Endothelial cell of umbilical vein (primary cell): ENCODE measurements at regions not wholly inside any gene's neighbourhood (a gene's known extent, or its start where the extent isn't known, plus 50 kb on each side); places are given as distances from the start of the nearest gene placed in this dataset.
"Not testable (repeated sequence)": the region's sequence is repeated elsewhere in the genome, so short reads cannot be mapped to it uniquely, and the experiment has no call there.

Experiments used
- BruUV-seq: library from RNA; stranded (reverse); fragments of 400-500 nt; replicated peaks from 2 replicates; lab custom pipeline; 2021; lab: Mats Ljungman, UMichigan
- CTCF ChIA-PET: fragments of 300-600, 350-600 bp; sonication (Branson Sonifier 250); formaldehyde crosslinking; loops from one replicate; lab custom pipeline; 2021; ENCODE audit warnings: antibody characterized with exemption, inconsistent platforms; lab: Charles Lee
- POLR2A ChIA-PET: fragments of 300-600, 350-600 bp; sonication (Branson Sonifier 250); formaldehyde crosslinking; loops from one replicate; lab custom pipeline; 2021; ENCODE audit warnings: antibody characterized with exemption, inconsistent platforms; lab: Charles Lee
- DNase-seq: peaks from one replicate; pipeline ENCODE4 v3.0.0-alpha.2; 2011; ENCODE audit warnings: low read depth, low spot score
- FAIRE-seq: peaks from 2 replicates; lab custom pipeline; 2011; peaks lifted over from hg19 to GRCh38; lab: Jason Lieb, UNC
- H2AFZ ChIP-seq: 2 replicates; pipeline ENCODE4 v1.6.0; 2012; ENCODE audit warnings: low read depth, low read length, control low read depth, inconsistent platforms
- H3K27ac ChIP-seq: 2 replicates; pipeline ENCODE4 v1.5.1; 2011; ENCODE audit warnings: low read depth, mild to moderate bottlenecking, control low read depth, low read length, moderate library complexity; ENCODE audit not compliant: insufficient read depth
- H3K27me3 ChIP-seq, 2 experiments: 2 replicates each; pipeline versions ENCODE4 v1.6.0 to v1.6.1; 2011; ENCODE audit warnings: low read length in 2 of 2, mixed read lengths in 1 of 2; ENCODE audit not compliant: control insufficient read depth in 2 of 2, insufficient read depth in 2 of 2
- H3K36me3 ChIP-seq, 2 experiments: 2 replicates in 1 of 2; 3 replicates in 1 of 2; pipeline ENCODE4 v1.5.1; 2011; ENCODE audit warnings: low read length in 2 of 2, mild to moderate bottlenecking in 1 of 2, moderate library complexity in 1 of 2; ENCODE audit not compliant: control insufficient read depth in 2 of 2, insufficient read depth in 2 of 2; ENCODE audit errors: extremely low read depth in 1 of 2
- H3K4me1 ChIP-seq: 3 replicates; pipeline ENCODE4 v1.5.1; 2011; ENCODE audit warnings: mild to moderate bottlenecking, low read length; ENCODE audit not compliant: control insufficient read depth, insufficient read depth; ENCODE audit errors: extremely low read depth
- H3K4me2 ChIP-seq: 2 replicates; pipeline ENCODE4 v1.6.1; 2011; ENCODE audit warnings: low read length, control low read depth, mixed read lengths; ENCODE audit not compliant: insufficient read depth
- H3K4me3 ChIP-seq, 3 experiments: fragments of 200-600 bp in 1 of 3; sonication (generic), shearing (Covaris generic) in 1 of 3; replicated peaks in 1 of 3; 2 replicates each; pipeline ENCODE4 v1.5.1; 2011 to 2016; ENCODE audit warnings: control low read depth in 3 of 3, low read length in 3 of 3, mild to moderate bottlenecking in 2 of 3, inconsistent platforms in 1 of 3, low read depth in 1 of 3, moderate library complexity in 1 of 3; ENCODE audit not compliant: insufficient read depth in 1 of 3
- H3K79me2 ChIP-seq: 2 replicates; pipeline ENCODE4 v1.6.0; 2012; ENCODE audit warnings: low read length, inconsistent platforms; ENCODE audit not compliant: control insufficient read depth, insufficient read depth
- H3K9ac ChIP-seq: replicated peaks from 2 replicates; pipeline ENCODE3; 2011; ENCODE audit warnings: low read length, control low read depth; ENCODE audit not compliant: insufficient read depth; ENCODE audit errors: extremely low read depth
- H3K9me1 ChIP-seq: replicated peaks from 3 replicates; pipeline ENCODE4 v1.6.0; 2011; ENCODE audit warnings: mild to moderate bottlenecking, low read length; ENCODE audit not compliant: control insufficient read depth, insufficient read depth; ENCODE audit errors: extremely low read depth
- H3K9me3 ChIP-seq: replicated peaks from 2 replicates; pipeline ENCODE4 v1.5.1; 2012; ENCODE audit warnings: low read length, inconsistent platforms; ENCODE audit not compliant: control insufficient read depth, insufficient read depth
- H4K20me1 ChIP-seq: replicated peaks from 2 replicates; pipeline ENCODE3; 2011; ENCODE audit warnings: mild to moderate bottlenecking, low read length; ENCODE audit not compliant: control insufficient read depth, insufficient read depth; ENCODE audit errors: extremely low read depth
- EZH2 ChIP-seq: IDR thresholded peaks from 2 replicates; pipeline ENCODE4 v1.6.1; 2012; ENCODE audit warnings: borderline replicate concordance, low read depth, mild to moderate bottlenecking, moderate library complexity, low read length, inconsistent platforms; ENCODE audit not compliant: severe bottlenecking
- FOS ChIP-seq: IDR thresholded peaks from 2 replicates; pipeline ENCODE4 v1.6.1; 2011; ENCODE audit warnings: mild to moderate bottlenecking, low read length, moderate library complexity, borderline replicate concordance; ENCODE audit not compliant: insufficient read depth
- GATA2 ChIP-seq: IDR thresholded peaks from 2 replicates; pipeline ENCODE4 v1.7.0; 2011; ENCODE audit warnings: low read depth, mild to moderate bottlenecking, moderate library complexity, mixed read lengths, low read length; ENCODE audit not compliant: insufficient read length, insufficient read depth
- JUN ChIP-seq: IDR thresholded peaks from 2 replicates; pipeline ENCODE4 v1.6.1; 2011; ENCODE audit warnings: borderline replicate concordance, low read depth; ENCODE audit not compliant: insufficient read length, insufficient read depth
- MYC ChIP-seq: IDR thresholded peaks from one replicate; pipeline ENCODE4 v1.6.1; 2011; ENCODE audit warnings: mild to moderate bottlenecking, low read depth, low read length
- POLR2A ChIP-seq: IDR thresholded peaks from 2 replicates; pipeline ENCODE4 v1.6.1; 2012; ENCODE audit warnings: low read depth, mild to moderate bottlenecking, control low read depth, low read length
- POLR2AphosphoS5 ChIP-seq: IDR thresholded peaks from 2 replicates; pipeline ENCODE4 v1.6.1; 2012; ENCODE audit warnings: low read depth, mild to moderate bottlenecking, control low read depth, low read length, moderate library complexity; ENCODE audit not compliant: insufficient read depth
- dilution Hi-C: fragments of 300-500 bp; cut with MboI; formaldehyde crosslinking; loops from one replicate; pipeline ENCODE4 v1.15.0; 2019; ENCODE audit warnings: low sequenced_read_pairs; ENCODE audit not compliant: extremely low pct_ligation_motif_present
- intact Hi-C: fragments of 100-400 bp; cut with micrococcal nuclease; formaldehyde crosslinking; loops from one replicate; pipeline ENCODE4 v1.10.0; 2022
- TF ChIP-seq, protein P1 (sequence below): IDR thresholded peaks from 2 replicates; pipeline ENCODE4 v1.6.1; 2011; ENCODE audit not compliant: insufficient read depth, insufficient read length
- TF ChIP-seq, protein P2 (sequence below), 2 donors: IDR thresholded peaks; 1 replicate in 1 of 2; 2 replicates in 1 of 2; pipeline ENCODE4 v1.5.1; 2011; ENCODE audit warnings: low read length in 2 of 2, mild to moderate bottlenecking in 2 of 2, moderate library complexity in 2 of 2, control low read depth in 1 of 2, inconsistent platforms in 1 of 2, low read depth in 1 of 2; ENCODE audit not compliant: insufficient read depth in 1 of 2; ENCODE audit errors: extremely low read depth in 1 of 2

DNA sequence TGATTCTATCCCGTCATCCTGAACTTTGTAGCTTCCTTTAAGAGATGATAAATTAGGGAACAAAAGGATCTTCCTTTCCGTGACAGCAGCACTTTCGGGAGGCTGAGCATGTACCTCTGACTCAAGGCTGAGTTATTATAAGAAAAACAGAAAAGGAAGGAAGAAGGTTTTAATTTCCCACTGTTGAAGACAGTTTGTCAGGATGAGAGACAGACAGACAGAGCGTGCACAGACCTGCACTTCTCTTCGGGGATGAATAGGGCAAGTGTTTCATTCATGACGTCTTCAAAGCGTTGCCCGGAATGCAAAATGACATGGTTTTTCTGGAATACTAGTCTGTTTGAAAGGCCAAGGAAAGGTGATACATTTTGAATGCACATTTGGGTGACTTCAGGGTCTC, 405.3 kb upstream of the FAT1 start:
- Histone ChIP-seq H3K9me3 (no peaks in the 10 kb centered on the region), H3K27me3 (no peaks in the 10 kb centered on the region), H3K79me2 (no peaks in the 10 kb centered on the region), H3K4me2 (no peak overlapping the region), H3K36me3 (no peaks in the 10 kb centered on the region), H3K9ac (no peak overlapping the region), H3K4me3 (no peak overlapping the region), H3K27ac (no peak overlapping the region), H3K4me1 (no peaks in the 10 kb centered on the region), H3K9me1 (no peaks in the 10 kb centered on the region), H2AFZ (no peak overlapping the region), H4K20me1 (no peaks in the 10 kb centered on the region)
- POLR2A ChIA-PET: no interaction called here
- no peak for FAIRE-seq
- intact Hi-C loops: no loop called here
- dilution Hi-C loops: no loop called here
- no TSS peak for BruUV-seq
- TF ChIP-seq, protein P1, sequence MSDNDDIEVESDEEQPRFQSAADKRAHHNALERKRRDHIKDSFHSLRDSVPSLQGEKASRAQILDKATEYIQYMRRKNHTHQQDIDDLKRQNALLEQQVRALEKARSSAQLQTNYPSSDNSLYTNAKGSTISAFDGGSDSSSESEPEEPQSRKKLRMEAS: no peak
- no peak for TF ChIP-seq EZH2
- no peak for TF ChIP-seq GATA2
- TF ChIP-seq, protein P2, sequence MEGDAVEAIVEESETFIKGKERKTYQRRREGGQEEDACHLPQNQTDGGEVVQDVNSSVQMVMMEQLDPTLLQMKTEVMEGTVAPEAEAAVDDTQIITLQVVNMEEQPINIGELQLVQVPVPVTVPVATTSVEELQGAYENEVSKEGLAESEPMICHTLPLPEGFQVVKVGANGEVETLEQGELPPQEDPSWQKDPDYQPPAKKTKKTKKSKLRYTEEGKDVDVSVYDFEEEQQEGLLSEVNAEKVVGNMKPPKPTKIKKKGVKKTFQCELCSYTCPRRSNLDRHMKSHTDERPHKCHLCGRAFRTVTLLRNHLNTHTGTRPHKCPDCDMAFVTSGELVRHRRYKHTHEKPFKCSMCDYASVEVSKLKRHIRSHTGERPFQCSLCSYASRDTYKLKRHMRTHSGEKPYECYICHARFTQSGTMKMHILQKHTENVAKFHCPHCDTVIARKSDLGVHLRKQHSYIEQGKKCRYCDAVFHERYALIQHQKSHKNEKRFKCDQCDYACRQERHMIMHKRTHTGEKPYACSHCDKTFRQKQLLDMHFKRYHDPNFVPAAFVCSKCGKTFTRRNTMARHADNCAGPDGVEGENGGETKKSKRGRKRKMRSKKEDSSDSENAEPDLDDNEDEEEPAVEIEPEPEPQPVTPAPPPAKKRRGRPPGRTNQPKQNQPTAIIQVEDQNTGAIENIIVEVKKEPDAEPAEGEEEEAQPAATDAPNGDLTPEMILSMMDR (IDR thresholded peaks at IDR 0.05; ENCODE audit: extremely low read depth in 1 of 2, insufficient read depth in 1 of 2, low read depth in 1 of 2, low read length in 2 of 2): no peak
- no peak for TF ChIP-seq FOS
- no peak for TF ChIP-seq JUN
- no peak for TF ChIP-seq POLR2A
- no peak for TF ChIP-seq MYC
- no peak for TF ChIP-seq POLR2AphosphoS5
- CTCF ChIA-PET: no interaction called here
- no peak for DNase-seq

DNA sequence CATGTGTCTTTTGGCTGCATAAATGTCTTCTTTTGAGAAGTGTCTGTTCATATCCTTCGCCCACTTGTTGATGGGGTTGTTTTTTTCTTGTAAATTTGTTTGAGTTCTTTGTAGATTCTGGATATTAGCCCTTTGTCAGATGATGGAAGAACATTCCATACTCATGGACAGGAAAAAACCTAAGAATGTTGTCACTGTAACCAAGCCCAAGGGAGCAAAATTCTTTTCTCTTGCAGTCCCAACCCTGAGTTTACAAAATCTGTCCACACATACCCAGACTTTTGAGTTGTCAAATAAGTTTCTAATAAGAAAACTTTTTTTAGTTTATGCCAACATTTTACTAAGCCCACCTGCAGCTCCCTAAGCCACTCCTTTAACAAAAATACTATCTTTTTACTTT, 408.2 kb upstream of the FAT1 start:
- H3K79me2 ChIP-seq, H3K9me1 ChIP-seq, BruUV-seq, intact Hi-C loops, H3K4me2 ChIP-seq, H4K20me1 ChIP-seq, H3K4me3 ChIP-seq, H3K4me1 ChIP-seq, POLR2A ChIA-PET, H3K9ac ChIP-seq, DNase-seq, H2AFZ ChIP-seq, CTCF ChIA-PET, FAIRE-seq, H3K27ac ChIP-seq, H3K27me3 ChIP-seq, dilution Hi-C loops, H3K9me3 ChIP-seq, H3K36me3 ChIP-seq: not testable (repeated sequence)
